ENCODE measurements at regions not wholly inside any gene's neighbourhood (a gene's known extent, or its start where the extent isn't known, plus 50 kb on each side); places are given as distances from the start of the nearest gene placed in this dataset.

- TF ChIP-seq, protein P1, sequence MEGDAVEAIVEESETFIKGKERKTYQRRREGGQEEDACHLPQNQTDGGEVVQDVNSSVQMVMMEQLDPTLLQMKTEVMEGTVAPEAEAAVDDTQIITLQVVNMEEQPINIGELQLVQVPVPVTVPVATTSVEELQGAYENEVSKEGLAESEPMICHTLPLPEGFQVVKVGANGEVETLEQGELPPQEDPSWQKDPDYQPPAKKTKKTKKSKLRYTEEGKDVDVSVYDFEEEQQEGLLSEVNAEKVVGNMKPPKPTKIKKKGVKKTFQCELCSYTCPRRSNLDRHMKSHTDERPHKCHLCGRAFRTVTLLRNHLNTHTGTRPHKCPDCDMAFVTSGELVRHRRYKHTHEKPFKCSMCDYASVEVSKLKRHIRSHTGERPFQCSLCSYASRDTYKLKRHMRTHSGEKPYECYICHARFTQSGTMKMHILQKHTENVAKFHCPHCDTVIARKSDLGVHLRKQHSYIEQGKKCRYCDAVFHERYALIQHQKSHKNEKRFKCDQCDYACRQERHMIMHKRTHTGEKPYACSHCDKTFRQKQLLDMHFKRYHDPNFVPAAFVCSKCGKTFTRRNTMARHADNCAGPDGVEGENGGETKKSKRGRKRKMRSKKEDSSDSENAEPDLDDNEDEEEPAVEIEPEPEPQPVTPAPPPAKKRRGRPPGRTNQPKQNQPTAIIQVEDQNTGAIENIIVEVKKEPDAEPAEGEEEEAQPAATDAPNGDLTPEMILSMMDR (conservative IDR thresholded peaks at IDR 0.05), result no peak
- no peaks in the 10 kb centered on the region for H3K4me1 Mint-ChIP-seq (ENCODE audit: unreplicated experiment)
- H3K36me3 Mint-ChIP-seq, result no peaks in the 10 kb centered on the region
- DNase-seq (ENCODE audit: extremely low spot score, unreplicated experiment), result no peak
- H3K27me3 Mint-ChIP-seq, result no peaks in the 10 kb centered on the region
- no peak overlapping the region for H3K27ac Mint-ChIP-seq
- no peaks in the 10 kb centered on the region for H3K9me3 Mint-ChIP-seq
- no peak overlapping the region for H3K4me3 Mint-ChIP-seq
Observed at GRCh38 chr4:164508771-164509170, 245.2 kb upstream of the SMIM31 start.

DNA sequence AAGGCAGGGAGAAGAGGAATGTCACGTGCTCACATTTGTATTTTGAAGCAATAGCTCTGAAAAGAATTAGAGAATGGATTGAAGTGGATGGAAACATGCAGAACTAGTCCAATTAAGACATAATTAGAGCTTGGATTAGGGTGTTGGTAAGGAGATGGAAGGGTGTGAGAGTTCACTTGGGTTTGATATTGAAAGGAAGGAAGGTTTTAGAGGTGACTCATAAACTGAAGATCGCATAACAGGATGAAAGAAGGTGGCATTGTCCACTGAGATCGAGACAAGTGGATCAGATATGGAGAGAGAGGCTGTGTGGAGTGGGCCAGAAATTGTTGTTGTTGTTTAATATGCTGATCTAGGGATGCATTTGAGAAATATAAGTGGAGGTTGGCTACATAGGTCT lies 244.0 kb upstream of the SMIM31 start:
- no peak for DNase-seq (ENCODE audit: extremely low spot score, unreplicated experiment)

GRCh38 chr4:164512124-164512523 lies 241.8 kb upstream of the SMIM31 start:
- H3K9me3 Mint-ChIP-seq, result peaks cover 1% of the 10 kb centered on the region
- TF ChIP-seq, protein P1 (conservative IDR thresholded peaks at IDR 0.05), result no peak
- no peak overlapping the region for H3K4me3 Mint-ChIP-seq
- no peak for DNase-seq (ENCODE audit: extremely low spot score, unreplicated experiment)
- no peaks in the 10 kb centered on the region for H3K27me3 Mint-ChIP-seq
- no peaks in the 10 kb centered on the region for H3K36me3 Mint-ChIP-seq
- no peaks in the 10 kb centered on the region for H3K4me1 Mint-ChIP-seq (ENCODE audit: unreplicated experiment)
- H3K27ac Mint-ChIP-seq, result no peak overlapping the region

More for the DNA sequence above, 244.0 kb upstream of the SMIM31 start:
- Mint-ChIP-seq H3K9me3 (no peaks in the 10 kb centered on the region), H3K36me3 (no peaks in the 10 kb centered on the region), H3K4me1 (ENCODE audit: unreplicated experiment) (no peaks in the 10 kb centered on the region), H3K27ac (no peak overlapping the region), H3K4me3 (no peak overlapping the region), H3K27me3 (no peaks in the 10 kb centered on the region)
- TF ChIP-seq, protein P1 (conservative IDR thresholded peaks at IDR 0.05), result no peak

DNA sequence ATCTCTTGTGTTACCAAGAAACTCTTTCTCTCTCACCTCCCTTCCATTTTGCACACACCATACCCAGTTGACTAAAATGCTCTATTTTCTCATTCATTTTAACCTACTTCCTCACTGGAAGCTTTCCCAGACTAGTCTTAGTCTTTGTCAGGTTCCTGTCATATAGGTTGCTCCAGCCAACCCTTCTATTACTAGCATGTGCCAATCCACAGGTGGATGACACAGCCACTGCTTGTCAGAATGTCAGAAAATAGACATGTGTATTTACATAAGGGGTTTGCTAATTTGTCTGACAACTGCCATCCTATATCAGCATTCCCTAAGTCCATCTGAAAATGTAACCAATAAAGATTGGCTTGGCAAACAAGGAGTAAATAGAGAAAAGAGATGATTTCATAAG lies 239.2 kb upstream of the SMIM31 start:
- Mint-ChIP-seq H3K27me3 (no peaks in the 10 kb centered on the region), H3K27ac (no peak overlapping the region), H3K4me1 (ENCODE audit: unreplicated experiment) (no peaks in the 10 kb centered on the region), H3K36me3 (no peaks in the 10 kb centered on the region), H3K4me3 (no peak overlapping the region), H3K9me3 (peaks cover 3% of the 10 kb centered on the region)
- TF ChIP-seq, protein P1 (conservative IDR thresholded peaks at IDR 0.05), result no peak
- no peak for DNase-seq (ENCODE audit: extremely low spot score, unreplicated experiment)

DNA sequence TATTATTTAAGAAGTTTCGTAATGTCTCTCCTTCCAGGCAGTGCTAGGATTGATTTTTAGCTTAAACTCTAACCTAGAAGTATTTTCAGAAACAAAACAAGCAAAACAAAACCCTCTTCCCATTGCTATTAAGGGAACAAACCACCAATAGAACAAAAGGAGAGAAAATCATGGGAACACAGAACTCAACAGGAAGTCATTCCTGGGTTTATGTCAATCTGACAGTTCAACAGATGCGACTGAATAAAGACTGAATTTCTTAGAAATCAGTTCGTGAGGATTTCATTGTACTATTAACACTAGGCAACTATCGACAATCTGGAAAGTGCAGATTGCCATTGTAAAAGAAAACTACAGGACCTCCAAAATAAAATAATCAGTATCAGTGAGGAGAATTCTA lies 229.1 kb upstream of the SMIM31 start:
- Mint-ChIP-seq H3K27me3 (no peaks in the 10 kb centered on the region), H3K36me3 (no peaks in the 10 kb centered on the region), H3K27ac (no peak overlapping the region), H3K4me1 (ENCODE audit: unreplicated experiment) (no peaks in the 10 kb centered on the region), H3K9me3 (no peaks in the 10 kb centered on the region), H3K4me3 (no peak overlapping the region)
- no peak for DNase-seq (ENCODE audit: extremely low spot score, unreplicated experiment)
- TF ChIP-seq, protein P1 (conservative IDR thresholded peaks at IDR 0.05), result no peak

All from type B pancreatic cell (in vitro differentiated cells).